ENCODE measurements at regions not wholly inside any gene's neighbourhood (a gene's known extent, or its start where the extent isn't known, plus 50 kb on each side); places are given as distances from the start of the nearest gene placed in this dataset.

DNA sequence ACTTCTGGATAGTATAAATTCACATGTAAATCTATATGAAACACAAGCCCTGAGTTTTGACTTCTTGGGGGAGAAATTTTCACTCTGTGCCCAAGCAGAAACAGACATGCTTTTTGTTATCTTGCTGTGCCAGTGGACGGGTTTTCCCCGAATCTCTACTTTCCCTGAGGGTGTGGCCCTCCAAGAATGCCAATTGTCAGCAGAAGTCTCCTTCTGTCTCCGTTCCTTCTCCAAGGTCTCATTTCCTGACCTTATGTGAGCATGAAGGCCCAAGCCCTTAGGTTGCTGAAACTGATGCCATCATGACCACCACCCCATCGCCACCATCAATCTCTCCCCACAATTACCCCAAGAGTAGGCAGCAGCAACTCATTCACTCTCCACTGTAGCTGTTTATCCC, 253.8 kb downstream of the XXYLT1 start:
- in situ Hi-C loops (cut with MboI; ENCODE audit: low sequenced_read_pairs), result no loop called here
- H3K27me3 ChIP-seq (ENCODE audit: low read depth), result peaks cover 6% of the 10 kb centered on the region; the same call in 1 of the 2 replicates
- no peak overlapping the region for H3K4me3 ChIP-seq
- no peaks in the 10 kb centered on the region for H3K9me3 ChIP-seq
- H3K4me1 ChIP-seq, result no peaks in the 10 kb centered on the region
- no peak for DNase-seq (ENCODE audit: low spot score in 2 of 2)
- no peaks in the 10 kb centered on the region for H3K36me3 ChIP-seq (replicated peaks)
